ENCODE measurements at regions not wholly inside any gene's neighbourhood (a gene's known extent, or its start where the extent isn't known, plus 50 kb on each side); places are given as distances from the start of the nearest gene placed in this dataset.

DNA sequence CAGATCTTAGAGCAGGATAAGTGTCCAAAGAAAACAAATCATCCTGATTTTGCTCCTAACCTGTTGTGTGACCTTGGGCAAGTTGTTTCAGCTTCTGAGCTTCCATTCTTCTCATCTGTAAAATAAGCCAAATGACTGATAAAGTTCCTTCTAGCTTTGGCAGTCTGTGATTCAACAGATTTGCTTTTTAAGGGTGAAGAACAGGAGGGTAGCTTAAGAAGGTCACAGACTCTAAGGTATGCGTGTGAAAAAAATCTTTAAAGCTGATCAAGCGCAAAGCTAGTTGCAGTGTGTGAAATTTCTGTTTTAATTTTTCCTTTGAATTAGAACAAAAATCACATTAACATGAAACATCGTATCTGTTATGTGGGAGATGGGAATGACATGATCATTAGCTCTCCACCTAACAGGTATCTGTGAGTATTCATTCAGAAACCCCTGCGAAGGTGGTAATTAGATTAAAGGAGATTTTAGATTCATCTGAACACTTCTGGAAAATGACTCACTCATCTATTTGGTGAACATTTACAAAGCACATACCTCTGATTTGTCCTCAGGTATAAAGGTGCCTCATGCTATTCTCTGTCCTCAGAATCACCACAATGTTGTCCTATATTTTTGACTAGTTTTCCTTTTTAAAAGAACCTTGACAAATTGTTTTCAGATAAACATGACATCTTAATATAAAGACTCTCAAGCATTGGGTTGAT lies 131.9 kb upstream of the CPM start:
- no peak for DNase-seq

GRCh38 chr12:69065775-69066174 lies 132.8 kb upstream of the CPM start:
- no peak for DNase-seq

DNA sequence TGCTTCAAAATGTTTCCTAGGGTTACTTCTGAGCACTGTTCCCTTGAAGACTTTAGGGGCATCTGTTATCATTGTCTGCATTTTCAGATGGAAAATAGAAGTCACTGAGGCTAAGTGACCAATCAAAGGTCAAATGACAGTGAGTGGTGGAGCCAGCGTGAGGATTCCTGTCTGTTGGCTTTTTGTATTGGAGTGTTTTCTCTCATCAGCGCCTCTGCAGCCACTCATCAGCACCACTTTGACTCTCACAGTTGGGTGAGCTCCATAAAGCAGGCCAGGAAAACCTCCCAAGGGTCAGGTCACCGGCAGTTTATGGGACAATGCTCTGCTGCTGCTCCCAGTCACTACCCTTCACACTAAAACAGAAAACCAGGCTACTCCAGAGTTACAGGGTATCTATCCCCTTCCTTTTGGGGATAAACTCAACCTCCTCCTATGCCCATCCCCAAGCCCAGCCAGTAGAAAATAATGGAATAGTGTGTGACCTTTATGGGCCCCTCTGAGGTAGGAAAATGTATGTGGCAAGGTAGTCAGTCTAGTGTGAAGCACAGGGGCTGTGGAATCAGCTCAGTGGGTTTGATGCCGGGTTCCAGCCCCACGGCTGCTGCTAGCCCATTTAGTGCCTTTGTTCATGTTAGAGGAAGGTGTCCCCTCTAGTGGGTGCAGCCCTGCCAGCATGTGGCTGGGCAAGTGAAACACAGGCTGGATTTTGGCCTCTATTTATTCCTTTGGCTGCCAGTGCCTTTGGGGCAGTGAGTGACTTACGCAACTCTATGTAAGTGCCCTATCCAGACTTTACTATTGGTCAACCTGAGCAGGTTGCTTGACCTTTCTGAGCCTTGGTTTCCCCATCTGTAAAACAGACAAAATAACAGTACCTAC lies 133.8 kb upstream of the CPM start:
- no peak for DNase-seq

DNA sequence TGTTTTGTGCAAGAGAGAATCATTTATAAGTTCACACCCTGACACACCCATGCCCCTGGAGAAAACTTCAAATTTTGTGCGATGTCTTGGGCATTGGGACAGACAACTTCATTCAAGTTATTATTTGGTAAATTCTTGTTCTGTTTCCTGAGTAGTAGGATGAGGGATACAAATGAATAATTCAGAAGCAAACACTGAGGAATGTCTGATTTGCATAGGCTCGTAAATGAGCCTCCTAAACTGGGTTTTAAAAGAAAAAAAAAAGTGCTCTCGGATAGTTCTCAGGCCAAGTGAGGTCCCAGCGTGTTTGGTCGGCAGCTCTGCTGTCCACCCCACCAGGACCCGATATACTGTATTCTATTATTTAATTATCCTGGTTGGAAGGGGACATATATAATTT lies 134.7 kb upstream of the CPM start:
- DNase-seq: no peak

GRCh38 chr12:69068448-69068847 lies 135.5 kb upstream of the CPM start:
- no peak for DNase-seq

- no peak for DNase-seq
These were observed 136.5 kb upstream of the CPM start for GRCh38 chr12:69069479-69069878.

- peak; percentile 85 for DNase-seq
These were observed 137.5 kb upstream of the CPM start for GRCh38 chr12:69070319-69071090.

GRCh38 chr12:69071091-69071370 lies 138.1 kb upstream of the CPM start:
- no peak for DNase-seq

DNA sequence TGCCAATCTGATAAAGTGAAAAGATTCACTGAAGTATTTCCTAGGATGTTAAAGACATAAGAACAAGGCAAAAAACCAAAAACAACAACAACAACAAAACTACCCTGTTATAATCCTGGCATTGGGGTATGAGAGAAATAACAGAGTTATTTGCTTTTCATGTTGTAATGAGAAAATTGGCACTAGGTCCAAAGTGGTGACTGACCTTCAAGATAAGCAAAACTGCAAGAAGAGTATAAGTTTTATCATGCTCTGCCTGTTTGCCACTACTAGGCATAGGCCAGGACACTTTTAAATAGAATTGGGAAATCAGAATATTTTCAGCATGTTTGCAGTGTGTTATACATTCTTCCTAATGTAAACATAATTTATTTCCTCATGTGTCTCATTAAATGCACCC lies 140.1 kb upstream of the CPM start:
- peak; percentile 24 for DNase-seq

DNA sequence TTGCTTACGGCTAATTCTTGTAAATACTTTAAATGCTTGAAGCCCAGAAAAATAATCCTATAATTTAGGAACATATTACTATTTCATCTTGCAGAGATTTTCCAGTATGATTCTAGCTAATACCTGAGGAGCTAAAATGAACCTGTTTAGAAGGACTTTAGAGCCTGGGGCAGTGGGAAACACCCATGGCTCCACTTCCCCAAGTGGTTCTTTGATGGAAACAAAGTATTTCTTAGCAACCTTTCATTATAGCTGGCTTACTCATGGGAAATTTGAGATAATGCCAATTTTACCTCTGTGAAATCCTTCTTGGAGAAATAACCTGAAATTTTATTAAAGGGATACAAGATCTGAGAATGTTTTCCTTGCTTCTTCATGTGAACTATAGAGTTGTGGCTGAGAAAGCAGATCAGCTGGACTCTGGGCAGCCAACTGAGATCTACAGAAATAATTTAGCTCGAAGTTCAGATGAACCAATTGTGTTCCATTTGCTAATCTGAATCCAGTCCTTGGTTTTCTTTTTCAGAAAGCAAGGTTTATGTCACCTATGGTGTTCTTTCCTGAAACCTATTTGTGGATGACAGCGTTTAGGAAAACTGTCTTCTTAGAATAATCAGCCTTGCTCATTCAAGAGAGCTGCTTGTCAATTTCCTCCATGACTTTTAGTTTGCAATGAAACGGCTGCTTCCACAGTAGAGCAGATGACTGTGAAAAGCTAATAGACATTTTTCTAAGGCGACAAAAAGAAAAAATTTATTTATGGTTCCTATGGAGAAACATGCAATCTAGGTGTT lies 141.8 kb upstream of the CPM start:
- DNase-seq: no peak

- no peak for DNase-seq
These were observed 150.7 kb upstream of the CPM start for GRCh38 chr12:69083689-69084088.

DNA sequence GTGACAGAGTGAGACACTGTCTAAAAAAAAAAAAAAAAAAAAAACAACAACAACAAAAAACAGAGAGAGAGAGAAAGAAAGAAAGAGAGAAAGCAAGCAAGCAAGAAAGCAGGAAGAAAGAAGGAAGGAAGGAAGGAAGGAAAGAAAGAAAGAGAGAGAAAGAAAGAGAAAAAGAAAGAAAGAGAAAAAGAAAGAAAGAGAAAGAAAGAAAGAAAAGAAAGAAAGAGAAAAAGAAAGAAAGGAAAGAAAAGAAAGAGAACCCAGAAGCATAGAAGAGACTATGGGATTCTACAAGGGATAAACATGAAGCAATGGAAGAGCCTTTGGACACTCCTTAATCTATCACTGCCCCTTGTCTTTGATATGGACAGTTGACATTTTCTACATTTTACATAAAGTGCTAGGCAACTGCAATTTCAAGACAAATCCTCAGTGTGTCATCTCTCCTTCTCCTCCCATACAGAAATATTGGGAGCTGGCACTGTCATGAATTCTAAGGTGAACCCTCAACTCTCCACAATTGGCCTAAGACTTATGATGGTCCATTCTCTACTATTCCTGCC lies 151.9 kb upstream of the CPM start:
- no peak for DNase-seq

GRCh38 chr12:69085852-69086251 lies 152.9 kb upstream of the CPM start:
- no peak for DNase-seq

DNA sequence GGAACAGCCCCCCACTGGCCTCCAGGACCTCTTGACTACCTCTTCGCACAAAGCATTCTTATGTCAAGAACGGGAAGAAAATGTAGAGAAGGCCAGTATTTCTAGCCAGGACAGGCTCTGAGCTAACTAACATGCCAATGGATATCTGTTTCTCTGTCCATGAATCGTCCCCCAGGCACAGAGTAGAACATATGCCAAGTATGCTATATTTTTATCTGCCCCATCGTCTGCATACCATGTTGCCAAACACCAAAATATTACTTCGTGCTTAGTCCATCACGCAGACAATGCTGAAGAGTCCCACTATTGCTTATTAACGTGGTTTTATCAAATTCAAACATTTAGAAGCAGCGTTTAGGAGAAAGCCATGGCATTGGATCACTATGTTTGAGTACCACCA lies 151.4 kb upstream of the CPSF6 start:
- no peak for DNase-seq

DNA sequence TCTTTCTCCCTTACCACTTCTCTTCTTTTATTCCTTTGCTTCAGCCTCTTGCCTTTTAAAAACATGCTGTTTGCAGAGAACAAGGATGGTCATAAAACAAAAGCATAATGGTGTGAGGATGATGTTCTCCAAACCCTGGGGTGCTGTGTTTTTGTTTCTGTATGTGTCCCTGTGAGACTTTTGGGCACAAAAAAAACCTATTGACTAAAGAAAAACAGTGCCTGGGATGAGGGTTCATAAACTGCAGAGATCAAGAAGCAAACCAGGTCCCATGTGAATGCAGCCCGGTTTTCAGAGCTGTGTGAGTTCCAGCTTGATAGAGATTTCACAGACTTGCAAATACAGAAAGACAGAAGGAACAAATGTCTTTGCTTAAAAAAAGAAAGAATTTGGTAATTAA lies 148.6 kb upstream of the CPSF6 start:
- no peak for DNase-seq

DNA sequence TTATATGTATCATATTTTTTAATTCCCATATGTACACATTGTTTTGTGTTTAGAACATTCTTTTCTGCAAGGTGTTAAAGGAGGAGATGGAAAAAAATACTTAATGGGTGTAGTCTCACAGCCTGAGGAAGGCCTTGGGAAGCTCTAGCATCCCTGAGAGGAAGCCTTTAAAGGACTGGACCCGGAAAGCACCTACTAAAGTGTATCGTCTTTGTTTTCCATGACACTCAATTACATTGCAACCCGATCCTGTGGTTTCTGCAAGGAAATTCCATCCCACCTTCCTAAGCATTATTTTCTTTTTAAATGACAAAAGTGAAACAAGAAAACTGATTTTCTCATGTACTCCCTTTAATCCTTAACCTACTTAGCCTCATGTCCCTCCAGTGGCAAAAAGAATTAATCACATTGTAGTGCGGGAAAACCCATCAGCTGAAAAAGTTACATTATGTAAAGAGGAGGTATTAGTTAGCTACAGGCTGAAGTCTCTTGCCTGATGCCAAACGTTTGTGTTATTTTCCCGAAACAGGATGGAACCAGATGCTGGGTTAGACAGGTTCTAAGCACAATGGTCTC lies 147.8 kb upstream of the CPSF6 start:
- no peak for DNase-seq

- DNase-seq: no peak
These were observed 147.2 kb upstream of the CPSF6 start for GRCh38 chr12:69092137-69092536.

- no peak for DNase-seq
These were observed 144.7 kb upstream of the CPSF6 start for GRCh38 chr12:69094606-69095216.

DNA sequence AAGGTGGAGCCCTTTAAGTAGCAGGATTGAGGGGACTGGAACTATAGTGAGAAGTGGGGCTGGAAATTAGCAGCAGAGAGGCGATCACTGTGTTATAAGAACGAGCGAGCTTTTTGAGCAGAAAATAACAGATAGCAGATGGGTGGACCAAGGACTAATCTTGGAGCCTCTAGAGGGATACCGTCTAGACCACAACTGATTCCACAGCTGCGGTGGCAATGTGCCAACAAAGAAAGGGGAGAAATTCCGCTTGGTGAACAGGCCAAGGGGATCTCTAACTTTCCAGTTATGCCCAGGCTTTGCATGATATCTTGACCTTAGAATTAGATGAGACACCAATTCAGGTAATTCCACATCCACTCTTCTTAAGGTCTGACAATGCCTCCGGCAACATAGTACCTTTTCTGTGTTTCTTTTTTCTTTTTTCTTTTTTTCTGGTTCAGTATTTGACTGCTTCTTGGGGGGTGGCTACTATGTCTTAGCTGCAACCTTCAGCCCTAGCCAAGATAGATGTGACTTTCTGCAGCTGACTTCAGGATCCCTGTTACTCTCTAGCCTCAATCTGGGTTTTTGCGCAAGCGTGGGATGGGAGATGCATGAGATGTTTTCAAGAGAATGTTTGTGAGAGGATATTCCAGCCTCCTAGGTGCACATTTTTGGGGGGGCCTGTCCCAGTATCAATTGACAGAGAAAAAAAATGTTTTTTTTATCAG lies 143.4 kb upstream of the CPSF6 start:
- DNase-seq: no peak

GRCh38 chr12:69096669-69097335 lies 142.6 kb upstream of the CPSF6 start:
- DNase-seq: no peak

Measured in hematopoietic multipotent progenitor cell treated with erythropoietin and hydrocortisone succinate and interleukin-3 and kit ligand, for 6 days (in vitro differentiated cells).